GM12892 (cell line): ENCODE measurements at regions not wholly inside any gene's neighbourhood (a gene's known extent, or its start where the extent isn't known, plus 50 kb on each side); places are given as distances from the start of the nearest gene placed in this dataset.

ENCODE experiments used
- POLR2A ChIP-seq: IDR thresholded peaks from 2 replicates; pipeline ENCODE4 v1.6.1; 2011; ENCODE audit warnings: low read depth, low read length, control low read depth
- POLR2AphosphoS5 ChIP-seq: IDR thresholded peaks from 2 replicates; pipeline ENCODE4 v1.6.1; 2011; ENCODE audit warnings: low read depth, low read length, control low read depth

- TF ChIP-seq POLR2A (no peak), POLR2AphosphoS5 (no peak)
Observed at GRCh38 chr20:21941941-21942805, 236.7 kb downstream of the PAX1 start.
